ENCODE measurements at regions not wholly inside any gene's neighbourhood (a gene's known extent, or its start where the extent isn't known, plus 50 kb on each side); places are given as distances from the start of the nearest gene placed in this dataset.

- intact Hi-C loops (cut with micrococcal nuclease; ENCODE audit: unreplicated experiment): no loop called here
- Histone ChIP-seq H3K9me3 (ENCODE audit: low read length) (no peaks in the 10 kb centered on the region), H4K20me1 (ENCODE audit: insufficient read depth, low read length) (no peaks in the 10 kb centered on the region), H2AFZ (ENCODE audit: low read length) (no peak overlapping the region), H3K9ac (ENCODE audit: insufficient read depth, low read depth, low read length) (no peak overlapping the region), H3K4me2 (ENCODE audit: low read depth, low read length) (no peak overlapping the region), H3K27ac (ENCODE audit: extremely low read length, insufficient read depth, low read length) (no peak overlapping the region), H3K36me3 (replicated peaks in 1 of 2; ENCODE audit: control insufficient read depth in 1 of 2, insufficient read depth in 2 of 2, low read length in 2 of 2) (no peaks in the 10 kb centered on the region), H3K27me3 (ENCODE audit: control insufficient read depth in 1 of 2, insufficient read depth in 2 of 2, low read length in 2 of 2) (peaks cover 0 to 32% of the 10 kb centered on the region in 2 experiments; a peak in 4 of 5 replicates), H3K79me2 (ENCODE audit: insufficient read depth, low read length) (no peaks in the 10 kb centered on the region), H3K4me1 (ENCODE audit: insufficient read depth, low read length) (no peaks in the 10 kb centered on the region), H3K4me3 (replicated peaks in 1 of 3; ENCODE audit: insufficient read depth in 1 of 3, low read depth in 2 of 3, low read length in 3 of 3) (no peak overlapping the region)
- BruUV-seq (replicated peaks): no TSS peak
- in situ Hi-C loops (cut with HindIII; ENCODE audit: extremely low pct_ligation_motif_present, low pct_unique_long_range_greater_than_20kb): no loop called here
- WGBS (ENCODE audit: low lambda C conversion rate): 60% methylated on average over 13 of the region's 13 CpGs
- ChIA-PET POLR2A (no interaction called here), CTCF (ENCODE audit: low intra/inter-chr PET ratio, low total read pairs) (no interaction called here)
- DNase-seq (ENCODE audit: low spot score): no peak
- no peak for TF ChIP-seq SRSF1 (optimal IDR thresholded peaks at IDR 0.05; ENCODE audit: low read depth, low read length)
- TF ChIP-seq IKZF1 (IDR thresholded peaks at IDR 0.05): no peak
- ATAC-seq: no peak
- no peak for FAIRE-seq
These were observed 175.4 kb downstream of the NRP2 start for GRCh38 chr2:205857520-205858237.

GRCh38 chr2:205852457-205852856 is 170.2 kb downstream of the NRP2 start:
- H3K27ac ChIP-seq (ENCODE audit: extremely low read length, insufficient read depth, low read length): no peak overlapping the region
- WGBS (ENCODE audit: low lambda C conversion rate): 1% methylated on average over 3 of the region's 3 CpGs
- H3K36me3 ChIP-seq (replicated peaks in 1 of 2; ENCODE audit: control insufficient read depth in 1 of 2, insufficient read depth in 2 of 2, low read length in 2 of 2): no peaks in the 10 kb centered on the region
- H2AFZ ChIP-seq (ENCODE audit: low read length): no peak overlapping the region
- H3K9me3 ChIP-seq (ENCODE audit: low read length): no peaks in the 10 kb centered on the region
- H3K4me1 ChIP-seq (ENCODE audit: insufficient read depth, low read length): no peaks in the 10 kb centered on the region
- CTCF ChIA-PET (ENCODE audit: low intra/inter-chr PET ratio, low total read pairs): no interaction called here
- no peaks in the 10 kb centered on the region for H4K20me1 ChIP-seq (ENCODE audit: insufficient read depth, low read length)
- no peak for FAIRE-seq
- no peak overlapping the region for H3K9ac ChIP-seq (ENCODE audit: insufficient read depth, low read depth, low read length)
- POLR2A ChIA-PET: no interaction called here
- intact Hi-C loops (cut with micrococcal nuclease; ENCODE audit: unreplicated experiment): no loop called here
- H3K4me3 ChIP-seq (replicated peaks in 1 of 3; ENCODE audit: insufficient read depth in 1 of 3, low read depth in 2 of 3, low read length in 3 of 3): no peak overlapping the region
- no TSS peak for BruUV-seq (replicated peaks)
- no peak for ATAC-seq
- H3K4me2 ChIP-seq (ENCODE audit: low read depth, low read length): no peak overlapping the region
- DNase-seq (ENCODE audit: low spot score): no peak
- H3K79me2 ChIP-seq (ENCODE audit: insufficient read depth, low read length): no peaks in the 10 kb centered on the region
- H3K27me3 ChIP-seq (ENCODE audit: control insufficient read depth in 1 of 2, insufficient read depth in 2 of 2, low read length in 2 of 2): peaks cover 0 to 9% of the 10 kb centered on the region in 2 experiments; a peak in 4 of 5 replicates
- in situ Hi-C loops (cut with HindIII; ENCODE audit: extremely low pct_ligation_motif_present, low pct_unique_long_range_greater_than_20kb): no loop called here
- TF ChIP-seq ZNF512B (CRISPR knock-in tag; IDR thresholded peaks at IDR 0.05; ENCODE audit: borderline replicate concordance) (no peak), PLRG1 (conservative IDR thresholded peaks at IDR 0.05) (no peak), NR3C1 (CRISPR knock-in tag; IDR thresholded peaks at IDR 0.05) (no peak), KAT8 (CRISPR knock-in tag; IDR thresholded peaks at IDR 0.05) (no peak), ZMAT3 (CRISPR knock-in tag; conservative IDR thresholded peaks at IDR 0.05) (no peak), BCLAF1 (IDR thresholded peaks at IDR 0.05) (no peak), ZBTB7B (CRISPR knock-in tag; IDR thresholded peaks at IDR 0.05) (no peak), MEF2D (CRISPR knock-in tag; IDR thresholded peaks at IDR 0.05) (no peak), YEATS2 (CRISPR knock-in tag; IDR thresholded peaks at IDR 0.05; ENCODE audit: borderline replicate concordance) (no peak), YEATS4 (CRISPR knock-in tag; IDR thresholded peaks at IDR 0.05; ENCODE audit: borderline replicate concordance) (no peak), SMARCC2 (IDR thresholded peaks at IDR 0.05) (no peak), TOPORS (CRISPR knock-in tag; IDR thresholded peaks at IDR 0.05) (no peak), SSRP1 (CRISPR knock-in tag; IDR thresholded peaks at IDR 0.05) (no peak), RFXANK (CRISPR knock-in tag; IDR thresholded peaks at IDR 0.05) (no peak)

Data from HepG2 (cell line).